HepG2 (cell line): ENCODE measurements at regions not wholly inside any gene's neighbourhood (a gene's known extent, or its start where the extent isn't known, plus 50 kb on each side); places are given as distances from the start of the nearest gene placed in this dataset.

ENCODE experiments used
- ATAC-seq: fragments of 200-7000 bp; cut with Tn5 transposase; 3 replicates; pipeline ENCODE4 v1.9.1; 2020; ENCODE audit warnings: mild to moderate bottlenecking, moderate library complexity
- BruUV-seq: library from RNA; stranded (reverse); fragments of 400-500 nt; replicated peaks from 2 replicates; lab custom pipeline; 2021; lab: Mats Ljungman, UMichigan
- CTCF ChIA-PET: fragments of 300-600 bp; formaldehyde crosslinking; extraction: SDS; loops from one replicate; lab custom pipeline; 2021; ENCODE audit warnings: low total read pairs, inconsistent platforms, low intra/inter-chr PET ratio; lab: Yijun Ruan, JAX
- POLR2A ChIA-PET: fragments of 350-600 bp; sonication (Branson Sonifier 250); formaldehyde crosslinking; loops from one replicate; lab custom pipeline; 2020; ENCODE audit warnings: antibody characterized with exemption, inconsistent platforms; lab: Yijun Ruan, JAX
- DNase-seq: peaks from one replicate; pipeline ENCODE4 v3.0.0-alpha.2; 2015; ENCODE audit warnings: low spot score
- FAIRE-seq: peaks from 3 replicates; lab custom pipeline; 2011; peaks lifted over from hg19 to GRCh38; lab: Jason Lieb, UNC
- H2AFZ ChIP-seq: one replicate; pipeline ENCODE4 v1.6.1; 2011; ENCODE audit warnings: low read length, inconsistent platforms
- H3K27ac ChIP-seq: fragments of 300-600 bp; 3 replicates; pipeline ENCODE4 v1.8.0; 2011; ENCODE audit warnings: mixed run types, mild to moderate bottlenecking, mixed read lengths, low read length, inconsistent platforms; ENCODE audit not compliant: insufficient read depth; ENCODE audit errors: extremely low read length
- H3K27me3 ChIP-seq, 2 experiments: fragments of 200-600 bp in 1 of 2; 2 replicates in 1 of 2; 3 replicates in 1 of 2; pipeline versions ENCODE4 v1.6.0 to v1.8.0; 2011; ENCODE audit warnings: low read length in 2 of 2, mild to moderate bottlenecking in 2 of 2, moderate library complexity in 2 of 2, inconsistent platforms in 1 of 2; ENCODE audit not compliant: insufficient read depth in 2 of 2, control insufficient read depth in 1 of 2
- H3K36me3 ChIP-seq, 2 experiments: fragments of 200-600 bp in 1 of 2; replicated peaks in 1 of 2; 2 replicates in 1 of 2; 3 replicates in 1 of 2; pipeline versions ENCODE4 v1.5.1 to v1.8.0; 2011; ENCODE audit warnings: low read length in 2 of 2, inconsistent platforms in 1 of 2; ENCODE audit not compliant: insufficient read depth in 2 of 2, control insufficient read depth in 1 of 2
- H3K4me1 ChIP-seq: 2 replicates; pipeline ENCODE4 v1.5.1; 2012; ENCODE audit warnings: low read length, inconsistent platforms; ENCODE audit not compliant: insufficient read depth
- H3K4me2 ChIP-seq: 2 replicates; pipeline ENCODE4 v1.6.0; 2011; ENCODE audit warnings: low read depth, low read length, inconsistent platforms
- H3K4me3 ChIP-seq, 3 experiments: fragments of 200-600 bp in 1 of 3; sonication (generic), shearing (Covaris generic) in 1 of 3; replicated peaks in 1 of 3; 2 replicates each; pipeline ENCODE4 v1.5.1; 2011 to 2016; ENCODE audit warnings: low read length in 3 of 3, inconsistent platforms in 2 of 3, low read depth in 2 of 3, mild to moderate bottlenecking in 2 of 3, control low read depth in 1 of 3, mixed read lengths in 1 of 3; ENCODE audit not compliant: insufficient read depth in 1 of 3
- H3K79me2 ChIP-seq: one replicate; pipeline ENCODE4 v1.6.1; 2011; ENCODE audit warnings: low read length, inconsistent platforms; ENCODE audit not compliant: insufficient read depth
- H3K9ac ChIP-seq: 2 replicates; pipeline ENCODE4 v1.6.0; 2011; ENCODE audit warnings: mild to moderate bottlenecking, low read depth, low read length, inconsistent platforms; ENCODE audit not compliant: insufficient read depth
- H3K9me3 ChIP-seq: 2 replicates; pipeline ENCODE4 v1.5.1; 2012; ENCODE audit warnings: mild to moderate bottlenecking, low read length
- H4K20me1 ChIP-seq: 2 replicates; pipeline ENCODE4 v1.6.0; 2011; ENCODE audit warnings: inconsistent platforms, mild to moderate bottlenecking, low read length, moderate library complexity; ENCODE audit not compliant: insufficient read depth
- EHMT2 ChIP-seq: fragments of 200-600 bp; sonication (generic); IDR thresholded peaks from 2 replicates; pipeline ENCODE4 v1.7.0; 2017; ENCODE audit warnings: antibody characterized with exemption, low read depth, low read length, borderline replicate concordance
- KMT2B ChIP-seq: IDR thresholded peaks from 2 replicates; pipeline ENCODE4 v1.6.1; 2016; ENCODE audit warnings: missing genetic modification reagents, missing compliant biosample characterization
- MATR3 ChIP-seq: sonication (generic); formaldehyde crosslinking; IDR thresholded peaks from 2 replicates; pipeline ENCODE4 v1.4.0; 2020; ENCODE audit warnings: missing genetic modification reagents
- NR2F6 ChIP-seq, 2 experiments: IDR thresholded peaks; 2 replicates each; pipeline ENCODE4 v1.6.1; 2016; ENCODE audit warnings: antibody characterized with exemption in 1 of 2, mild to moderate bottlenecking in 1 of 2
- SIX4 ChIP-seq: sonication (generic); formaldehyde crosslinking; IDR thresholded peaks from 2 replicates; pipeline ENCODE4 v1.4.0; 2020; ENCODE audit warnings: missing genetic modification reagents
- SNAI1 ChIP-seq: sonication (generic); formaldehyde crosslinking; IDR thresholded peaks from 2 replicates; pipeline ENCODE4 v1.5.0; 2020; ENCODE audit warnings: mild to moderate bottlenecking, missing genetic modification reagents, borderline replicate concordance
- TMF1 ChIP-seq: sonication (generic); formaldehyde crosslinking; IDR thresholded peaks from 2 replicates; pipeline ENCODE4 v1.8.1; 2022; ENCODE audit warnings: low read depth, missing genetic modification reagents
- ZNF138 ChIP-seq: sonication (generic); formaldehyde crosslinking; IDR thresholded peaks from 2 replicates; pipeline ENCODE4 v1.5.0; 2020; ENCODE audit warnings: mild to moderate bottlenecking, low read depth, missing genetic modification reagents
- ZNF230 ChIP-seq: sonication (generic); formaldehyde crosslinking; IDR thresholded peaks from 2 replicates; pipeline ENCODE4 v1.4.0; 2020; ENCODE audit warnings: mild to moderate bottlenecking, missing genetic modification reagents
- ZNF331 ChIP-seq: sonication (generic); formaldehyde crosslinking; IDR thresholded peaks from 2 replicates; pipeline ENCODE4 v1.4.0; 2020; ENCODE audit warnings: missing genetic modification reagents
- ZNF607 ChIP-seq: sonication (generic); formaldehyde crosslinking; IDR thresholded peaks from 2 replicates; pipeline ENCODE4 v1.5.1; 2020; ENCODE audit warnings: missing genetic modification reagents, mild to moderate bottlenecking, borderline replicate concordance
- ZNF777 ChIP-seq: sonication (generic); formaldehyde crosslinking; IDR thresholded peaks from 2 replicates; pipeline ENCODE4 v1.4.0; 2020; ENCODE audit warnings: missing genetic modification reagents
- WGBS: methylation state at CpG from one replicate; pipeline ENCODE4 v1.1.6; 2017; ENCODE audit warnings: low lambda C conversion rate; 5-methylcytosine and 5-hydroxymethylcytosine counted together
- in situ Hi-C: cut with HindIII; loops from 2 replicates; pipeline ENCODE4 v1.10.0; 2017; ENCODE audit warnings: low pct_unique_long_range_greater_than_20kb; ENCODE audit not compliant: extremely low pct_ligation_motif_present
- intact Hi-C: fragments of 100-400 bp; cut with micrococcal nuclease; formaldehyde crosslinking; loops from one replicate; pipeline ENCODE4 v1.10.0; 2022; ENCODE audit not compliant: unreplicated experiment
- TF ChIP-seq, protein P1 (sequence below), 2 experiments: sonication (generic) in 1 of 2; formaldehyde crosslinking in 1 of 2; IDR thresholded peaks; 2 replicates each; pipeline versions ENCODE4 v1.5.1 to v1.6.1; 2011 to 2020; ENCODE audit warnings: borderline replicate concordance in 1 of 2, low read depth in 1 of 2, low read length in 1 of 2, mild to moderate bottlenecking in 1 of 2, missing genetic modification reagents in 1 of 2, moderate library complexity in 1 of 2
- TF ChIP-seq, protein P2 (sequence below): sonication (generic); formaldehyde crosslinking; IDR thresholded peaks from 2 replicates; pipeline ENCODE4 v1.4.0; 2020; ENCODE audit warnings: mild to moderate bottlenecking, missing genetic modification reagents

DNA sequence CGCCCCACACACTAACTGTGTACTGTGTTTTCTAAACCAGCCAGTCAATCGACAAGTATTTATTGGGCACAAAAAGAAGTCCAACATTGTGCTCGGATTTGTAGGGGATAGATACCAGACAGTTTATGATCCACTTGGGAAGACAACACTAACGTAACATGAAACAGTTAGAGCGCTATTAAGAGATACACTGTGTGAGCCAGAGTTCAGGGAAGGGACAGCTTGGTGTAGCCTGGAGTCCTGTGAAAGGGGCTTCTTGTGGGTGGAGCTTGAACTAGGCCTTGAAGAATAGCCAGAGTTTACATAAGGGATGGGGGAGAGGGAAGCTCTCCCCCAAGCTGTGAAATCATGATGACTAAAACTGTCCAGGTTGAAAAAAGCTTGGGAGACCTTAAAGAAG, 176.4 kb upstream of the TCF4 start:
- no peaks in the 10 kb centered on the region for H3K36me3 ChIP-seq
- no peak overlapping the region for H3K4me3 ChIP-seq
- intact Hi-C loops: no loop called here
- H3K4me1 ChIP-seq: no peaks in the 10 kb centered on the region
- in situ Hi-C loops: no loop called here
- ChIA-PET CTCF (no interaction called here), POLR2A (no interaction called here)
- BruUV-seq: no TSS peak
- H3K27me3 ChIP-seq: no peaks in the 10 kb centered on the region; a peak in 1 of 5 replicates
- no peak overlapping the region for H3K4me2 ChIP-seq
- no peaks in the 10 kb centered on the region for H4K20me1 ChIP-seq
- no peaks in the 10 kb centered on the region for H3K79me2 ChIP-seq
- H3K27ac ChIP-seq: no peak overlapping the region
- H3K9ac ChIP-seq: no peak overlapping the region
- 53% methylated on average over 5 of the region's 5 CpGs for WGBS
- DNase-seq (no peak), ATAC-seq (no peak), FAIRE-seq (no peak)
- TF ChIP-seq SIX4 (CRISPR knock-in tag): no peak
- no peak for TF ChIP-seq KMT2B (CRISPR knock-in tag)
- TF ChIP-seq ZNF138 (CRISPR knock-in tag): no peak
- no peak for TF ChIP-seq EHMT2
- TF ChIP-seq NR2F6 (IDR thresholded peaks at IDR 0.05): no peak
- TF ChIP-seq NR2F6 (CRISPR knock-in tag; IDR thresholded peaks at IDR 0.05): no peak
- H2AFZ ChIP-seq: no peak overlapping the region
- H3K9me3 ChIP-seq: peaks cover 74% of the 10 kb centered on the region

- no peak for DNase-seq
- Histone ChIP-seq H3K27ac (no peak overlapping the region), H3K79me2 (no peaks in the 10 kb centered on the region), H3K9me3 (peaks cover 75% of the 10 kb centered on the region), H2AFZ (no peak overlapping the region), H3K4me2 (no peak overlapping the region), H3K36me3 (no peaks in the 10 kb centered on the region), H3K4me1 (no peaks in the 10 kb centered on the region), H3K27me3 (no peaks in the 10 kb centered on the region; a peak in 1 of 5 replicates), H3K4me3 (no peak overlapping the region), H4K20me1 (no peaks in the 10 kb centered on the region), H3K9ac (no peak overlapping the region)
- 38% methylated on average over 4 of the region's 4 CpGs for WGBS
- CTCF ChIA-PET: no interaction called here
- FAIRE-seq: no peak
- POLR2A ChIA-PET: no interaction called here
- no TSS peak for BruUV-seq
- ATAC-seq: no peak
- in situ Hi-C loops (no loop called here), intact Hi-C loops (no loop called here)
- TF ChIP-seq ZNF777 (CRISPR knock-in tag) (no peak), ZNF607 (no peak), MATR3 (CRISPR knock-in tag) (no peak), TMF1 (CRISPR knock-in tag) (no peak), SNAI1 (CRISPR knock-in tag) (no peak), ZNF331 (CRISPR knock-in tag) (no peak), ZNF230 (CRISPR knock-in tag) (no peak)
- TF ChIP-seq, protein P1, sequence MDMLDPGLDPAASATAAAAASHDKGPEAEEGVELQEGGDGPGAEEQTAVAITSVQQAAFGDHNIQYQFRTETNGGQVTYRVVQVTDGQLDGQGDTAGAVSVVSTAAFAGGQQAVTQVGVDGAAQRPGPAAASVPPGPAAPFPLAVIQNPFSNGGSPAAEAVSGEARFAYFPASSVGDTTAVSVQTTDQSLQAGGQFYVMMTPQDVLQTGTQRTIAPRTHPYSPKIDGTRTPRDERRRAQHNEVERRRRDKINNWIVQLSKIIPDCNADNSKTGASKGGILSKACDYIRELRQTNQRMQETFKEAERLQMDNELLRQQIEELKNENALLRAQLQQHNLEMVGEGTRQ (IDR thresholded peaks at IDR 0.05; ENCODE audit: low read depth, low read length): no peak
- TF ChIP-seq, protein P1 (CRISPR knock-in tag; IDR thresholded peaks at IDR 0.05; ENCODE audit: borderline replicate concordance): no peak
- TF ChIP-seq, protein P2, sequence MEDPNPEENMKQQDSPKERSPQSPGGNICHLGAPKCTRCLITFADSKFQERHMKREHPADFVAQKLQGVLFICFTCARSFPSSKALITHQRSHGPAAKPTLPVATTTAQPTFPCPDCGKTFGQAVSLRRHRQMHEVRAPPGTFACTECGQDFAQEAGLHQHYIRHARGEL: no peak
These were observed 175.8 kb upstream of the TCF4 start for GRCh38 chr18:55763805-55764204.
